Gastrocnemius medialis (tissue), 4 donors: ENCODE measurements at regions not wholly inside any gene's neighbourhood (a gene's known extent, or its start where the extent isn't known, plus 50 kb on each side); places are given as distances from the start of the nearest gene placed in this dataset.

Experiments
- ATAC-seq, 2 donors: fragments of 150-250 bp; one replicate each; pipeline ENCODE4 v1.9.1; 2016
- DNase-seq, 2 donors: peaks; one replicate each; pipeline ENCODE4 v3.0.0-alpha.2; 2019
- H3K27ac ChIP-seq, 4 donors: fragments of 200-600 bp; sonication (generic); 1 replicate in 1 of 4; 2 replicates in 3 of 4; pipeline ENCODE4 v1.5.1; 2016 to 2018; ENCODE audit warnings: mild to moderate bottlenecking in 2 of 4, moderate library complexity in 1 of 4
- H3K27me3 ChIP-seq, 3 donors: fragments of 200-600 bp; sonication (generic) in 2 of 3; 1 replicate in 1 of 3; 2 replicates in 2 of 3; pipeline versions ENCODE4 v1.5.1 to v1.6.0; 2016 to 2019; ENCODE audit warnings: mild to moderate bottlenecking in 1 of 3, moderate library complexity in 1 of 3
- H3K36me3 ChIP-seq, 2 donors: fragments of 200-600 bp; sonication (generic) in 1 of 2; one replicate each; pipeline ENCODE4 v1.5.1; 2017 to 2018
- H3K4me1 ChIP-seq, 2 donors: fragments of 200-600 bp; sonication (generic) in 1 of 2; one replicate each; pipeline ENCODE4 v1.5.1; 2016 to 2017; ENCODE audit warnings: mild to moderate bottlenecking in 2 of 2
- H3K4me3 ChIP-seq, 4 donors: fragments of 200-600 bp; sonication (generic) in 3 of 4; 1 replicate in 1 of 4; 2 replicates in 3 of 4; pipeline ENCODE4 v1.5.1; 2016 to 2019; ENCODE audit warnings: mild to moderate bottlenecking in 2 of 4
- H3K9me3 ChIP-seq, 3 donors: fragments of 200-600 bp; sonication (generic) in 2 of 3; 1 replicate in 1 of 3; 2 replicates in 2 of 3; pipeline ENCODE4 v1.5.1; 2016 to 2019
- CTCF ChIP-seq, 5 experiments: fragments of 450-650 bp in 3 of 5; fragments of 200-600 bp in 2 of 5; sonication (generic) in 2 of 5; IDR thresholded peaks in 4 of 5; conservative IDR thresholded peaks in 1 of 5; 1 replicate in 4 of 5; 2 replicates in 1 of 5; pipeline ENCODE4 v1.5.1; 2016 to 2019; ENCODE audit warnings: antibody characterized with exemption in 5 of 5, mild to moderate bottlenecking in 3 of 5, moderate library complexity in 3 of 5
- POLR2A ChIP-seq, 2 donors: fragments of 450-650 bp; IDR thresholded peaks; one replicate each; pipeline ENCODE4 v1.6.1; 2017; ENCODE audit warnings: antibody characterized with exemption in 2 of 2, mild to moderate bottlenecking in 2 of 2, moderate library complexity in 2 of 2
- in situ Hi-C, 4 donors: fragments of 200-750 bp; cut with MboI; loops; one replicate each; pipeline versions ENCODE4 v1.15.0 to v1.8.0; 2017; ENCODE audit warnings: low sequenced_read_pairs in 4 of 4
- intact Hi-C: fragments of 100-400 bp; cut with DNase I; formaldehyde crosslinking; loops from one replicate; pipeline ENCODE4 v1.15.1; 2023; ENCODE audit warnings: low total_unique reads

GRCh38 chr9:27717991-27718390 is 144.7 kb upstream of the C9orf72 start:
- DNase-seq, result no peak
- Histone ChIP-seq H3K27ac (no peak overlapping the region), H3K4me1 (no peaks in the 10 kb centered on the region), H3K4me3 (no peak overlapping the region), H3K36me3 (no peaks in the 10 kb centered on the region), H3K27me3 (no peaks in the 10 kb centered on the region), H3K9me3 (no peaks in the 10 kb centered on the region)
- in situ Hi-C loops (loop anchor here in 1 of 4 donors (25.0 kb wide), 1 partner anchor 344 kb away; no protein-coding TSS in a partner anchor), intact Hi-C loops (no loop called here)
- no peak for ATAC-seq
- TF ChIP-seq CTCF (IDR thresholded peaks at IDR 0.05 in 4 of 5, conservative IDR thresholded peaks at IDR 0.05 in 1 of 5) (no peak), POLR2A (IDR thresholded peaks at IDR 0.05) (no peak)

- ATAC-seq (no peak), DNase-seq (no peak)
- TF ChIP-seq CTCF (IDR thresholded peaks at IDR 0.05 in 4 of 5, conservative IDR thresholded peaks at IDR 0.05 in 1 of 5), result no peak
- TF ChIP-seq POLR2A (IDR thresholded peaks at IDR 0.05), result no peak
- intact Hi-C loops (no loop called here), in situ Hi-C loops (loop anchor here in 1 of 4 donors (25.0 kb wide), 1 partner anchor 343 kb away; no protein-coding TSS in a partner anchor)
- no peak overlapping the region for H3K27ac ChIP-seq
- H3K4me1 ChIP-seq, result no peaks in the 10 kb centered on the region
- H3K36me3 ChIP-seq, result no peaks in the 10 kb centered on the region
- no peaks in the 10 kb centered on the region for H3K27me3 ChIP-seq
- no peaks in the 10 kb centered on the region for H3K9me3 ChIP-seq
- no peak overlapping the region for H3K4me3 ChIP-seq
These were observed 146.4 kb upstream of the C9orf72 start for GRCh38 chr9:27719711-27720110.

DNA sequence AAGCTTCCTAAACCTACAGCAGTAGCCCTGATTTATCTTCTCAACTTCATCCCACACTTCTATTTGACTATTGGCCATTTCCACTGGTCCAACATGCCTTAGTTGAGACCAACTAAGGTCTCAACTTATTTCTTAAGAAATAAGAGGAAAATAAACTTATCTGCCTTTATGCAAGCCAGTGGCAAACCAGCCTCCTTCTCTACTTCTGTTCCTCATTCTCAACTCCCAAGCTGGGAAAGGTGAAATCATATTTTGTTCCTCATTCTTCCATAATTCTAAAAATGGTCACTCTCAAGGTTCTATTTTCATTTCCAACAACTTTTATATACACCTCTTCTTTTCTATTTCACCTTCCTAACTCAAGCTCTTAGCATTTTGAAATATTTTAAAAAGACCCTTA is 149.6 kb upstream of the C9orf72 start:
- Histone ChIP-seq H3K4me3 (no peak overlapping the region), H3K27ac (no peak overlapping the region), H3K27me3 (no peaks in the 10 kb centered on the region), H3K36me3 (no peaks in the 10 kb centered on the region), H3K4me1 (no peaks in the 10 kb centered on the region), H3K9me3 (no peaks in the 10 kb centered on the region)
- intact Hi-C loops (no loop called here), in situ Hi-C loops (loop anchor here in 1 of 4 donors (25.0 kb wide), 1 partner anchor 339 kb away; no protein-coding TSS in a partner anchor)
- DNase-seq (no peak), ATAC-seq (no peak)
- TF ChIP-seq CTCF (IDR thresholded peaks at IDR 0.05 in 4 of 5, conservative IDR thresholded peaks at IDR 0.05 in 1 of 5) (no peak), POLR2A (IDR thresholded peaks at IDR 0.05) (no peak)

DNA sequence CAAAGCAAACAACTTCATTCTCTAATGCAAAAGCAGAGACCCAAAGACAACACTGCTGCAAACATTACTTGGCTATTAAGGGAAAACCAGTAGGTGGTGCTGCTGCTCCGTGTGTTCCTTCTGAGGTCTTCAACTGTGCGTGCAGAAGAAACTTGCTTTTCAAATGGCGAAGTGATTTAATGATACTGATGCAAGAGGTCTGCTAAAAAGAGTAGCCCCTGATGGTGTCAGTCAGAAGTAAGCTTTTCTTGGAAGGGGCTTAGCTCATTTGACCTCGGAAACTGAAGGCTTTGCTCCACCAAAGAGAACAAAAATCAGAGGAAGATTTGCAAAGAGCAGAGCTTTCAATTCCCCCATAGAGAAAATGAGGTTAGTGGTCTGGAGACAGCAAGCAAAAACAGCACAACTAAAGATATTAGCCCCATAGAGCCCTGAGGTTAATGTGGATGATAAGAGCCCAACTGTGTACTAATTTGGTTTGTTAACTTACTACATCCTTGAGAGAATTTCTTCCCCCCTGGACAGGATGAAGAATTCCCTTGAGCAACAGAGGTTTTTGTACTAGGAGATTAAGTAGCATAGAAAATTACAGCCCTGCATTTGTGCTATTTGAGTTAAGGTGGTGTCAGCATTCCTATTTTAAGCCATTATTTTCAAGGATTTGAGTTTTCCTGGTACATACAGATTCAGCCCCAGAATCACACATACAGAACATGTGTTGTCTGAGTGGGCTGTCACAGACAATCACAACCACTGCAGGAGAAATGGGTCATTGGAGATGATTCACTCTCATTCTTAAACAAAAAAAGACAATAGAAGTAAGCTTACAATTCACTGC is 153.2 kb upstream of the C9orf72 start:
- DNase-seq (peak in 1 of 2 donors; percentile 6), ATAC-seq (peak in 1 of 2 donors; percentile 24)
- TF ChIP-seq POLR2A (IDR thresholded peaks at IDR 0.05) (no peak), CTCF (IDR thresholded peaks at IDR 0.05 in 4 of 5, conservative IDR thresholded peaks at IDR 0.05 in 1 of 5) (peak in 4 of 5 experiments; percentile 23 to 56 (median 48))
- no peaks in the 10 kb centered on the region for H3K36me3 ChIP-seq
- H3K27ac ChIP-seq, result no peak overlapping the region
- H3K9me3 ChIP-seq, result no peaks in the 10 kb centered on the region
- H3K27me3 ChIP-seq, result no peaks in the 10 kb centered on the region
- in situ Hi-C loops, result no loop called here
- no peak overlapping the region for H3K4me3 ChIP-seq
- intact Hi-C loops, result no loop called here
- H3K4me1 ChIP-seq, result no peaks in the 10 kb centered on the region
